HG03196 (cell line): ENCODE measurements at regions not wholly inside any gene's neighbourhood (a gene's known extent, or its start where the extent isn't known, plus 50 kb on each side); places are given as distances from the start of the nearest gene placed in this dataset.
"Not testable (repeated sequence)": the region's sequence is repeated elsewhere in the genome, so short reads cannot be mapped to it uniquely, and the experiment has no call there.

Experiments
- ATAC-seq: cut with Tn5 transposase; IDR thresholded peaks from one replicate; pipeline ENCODE4 v1.9.1; 2021; ENCODE audit not compliant: unreplicated experiment

GRCh38 chr6:128600397-128600951 lies 80.1 kb upstream of the PTPRK start:
- peak; percentile 63 for ATAC-seq

GRCh38 chr6:128599036-128599435 lies 78.6 kb upstream of the PTPRK start:
- no peak for ATAC-seq

GRCh38 chr6:128598571-128598970 lies 78.2 kb upstream of the PTPRK start:
- ATAC-seq: no peak

GRCh38 chr6:128597956-128598355 lies 77.6 kb upstream of the PTPRK start:
- no peak for ATAC-seq

GRCh38 chr6:128597004-128597403 lies 76.6 kb upstream of the PTPRK start:
- no peak for ATAC-seq

- no peak for ATAC-seq
These were observed 75.1 kb upstream of the PTPRK start for GRCh38 chr6:128595544-128595943.

GRCh38 chr6:128586095-128586494 lies 65.7 kb upstream of the PTPRK start:
- ATAC-seq: no peak

GRCh38 chr6:128580224-128581110 lies 60.1 kb upstream of the PTPRK start:
- no peak for ATAC-seq

- not testable (repeated sequence) for ATAC-seq
These were observed 54.9 kb upstream of the PTPRK start for GRCh38 chr6:128575254-128575653.

GRCh38 chr6:128574402-128574801 lies 54.0 kb upstream of the PTPRK start:
- no peak for ATAC-seq

GRCh38 chr6:128573036-128573435 lies 52.6 kb upstream of the PTPRK start:
- no peak for ATAC-seq

GRCh38 chr6:128572294-128572693 lies 51.9 kb upstream of the PTPRK start:
- ATAC-seq: no peak

- no peak for ATAC-seq
These were observed 50.3 kb upstream of the PTPRK start for GRCh38 chr6:128570680-128571063.

GRCh38 chr6:128569732-128570679 lies 49.6 kb upstream of the PTPRK start:
- ATAC-seq: no peak
